ENCODE measurements at regions not wholly inside any gene's neighbourhood (a gene's known extent, or its start where the extent isn't known, plus 50 kb on each side); places are given as distances from the start of the nearest gene placed in this dataset.

DNA sequence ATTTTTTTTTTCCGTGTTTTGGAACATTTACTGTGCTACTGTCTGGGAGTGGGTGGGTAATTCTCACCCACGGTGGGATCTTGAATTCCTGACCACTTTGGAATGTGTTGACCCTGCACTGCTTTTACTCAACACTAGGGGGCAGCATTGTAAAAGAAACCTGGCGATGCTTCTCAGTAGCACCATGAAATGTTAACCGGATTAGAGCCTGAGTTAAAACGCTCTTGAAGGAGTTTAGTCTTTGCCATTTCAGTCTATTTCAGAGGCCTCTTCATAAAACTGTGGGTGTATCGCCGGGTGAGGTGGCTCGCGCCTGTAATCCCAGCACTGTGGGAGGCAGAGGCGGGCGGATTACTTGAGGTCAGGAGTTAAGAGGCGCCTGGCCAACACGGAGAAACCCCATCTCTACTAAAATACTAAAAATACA lies 79.0 kb upstream of the PRNP start:
- H3K27me3 Mint-ChIP-seq, result peaks cover 10% of the 10 kb centered on the region

DNA sequence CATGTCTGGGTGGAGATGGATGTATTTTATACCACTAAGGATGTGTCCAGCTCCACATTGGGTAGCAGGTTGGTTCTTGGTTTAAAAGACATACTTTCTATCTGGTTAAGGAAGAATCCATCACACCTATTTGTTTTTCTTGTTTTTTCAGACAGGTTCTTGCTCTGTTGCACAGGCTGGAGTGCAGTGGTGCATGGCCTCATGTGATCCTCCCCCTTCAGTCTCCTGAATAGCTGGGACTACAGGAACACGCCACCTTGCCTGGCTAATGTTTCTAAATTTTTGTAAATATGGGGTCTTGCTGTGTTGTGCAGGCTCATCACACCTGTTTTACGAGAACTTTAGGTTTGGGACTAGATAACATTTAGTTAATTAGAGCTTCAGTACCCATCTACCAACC lies 80.2 kb upstream of the PRNP start:
- Mint-ChIP-seq H3K4me1 (peaks cover 4% of the 10 kb centered on the region), H3K27ac (no peak overlapping the region), H3K27me3 (peaks cover 10% of the 10 kb centered on the region), H3K9me3 (no peaks in the 10 kb centered on the region), H3K36me3 (no peaks in the 10 kb centered on the region), H3K4me3 (no peak overlapping the region)

More for the DNA sequence above, 79.0 kb upstream of the PRNP start:
- Mint-ChIP-seq H3K4me3 (no peak overlapping the region), H3K27ac (peak overlapping the region; percentile 30), H3K36me3 (no peaks in the 10 kb centered on the region), H3K9me3 (no peaks in the 10 kb centered on the region), H3K4me1 (peaks cover 4% of the 10 kb centered on the region)

DNA sequence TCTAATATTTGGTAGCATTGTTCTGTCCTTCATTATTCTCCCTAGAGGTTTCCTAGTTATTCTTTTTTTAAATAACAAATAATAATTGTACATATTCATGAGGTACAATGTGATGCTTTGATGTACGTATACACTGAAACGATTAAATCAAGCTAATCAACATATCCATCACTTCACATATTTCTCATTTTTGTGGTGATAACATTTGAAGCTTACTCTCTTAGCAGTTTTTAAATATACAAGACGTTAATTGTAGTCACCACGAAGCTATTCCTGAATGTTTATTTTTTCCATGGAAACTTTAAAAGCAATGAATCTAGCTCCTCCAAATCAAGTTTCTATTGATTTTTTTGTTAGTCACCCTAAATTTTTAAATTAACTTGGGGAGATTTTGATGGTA lies 81.1 kb upstream of the PRNP start:
- Mint-ChIP-seq H3K4me3 (no peak overlapping the region), H3K4me1 (peaks cover 4% of the 10 kb centered on the region), H3K9me3 (no peaks in the 10 kb centered on the region), H3K27me3 (peaks cover 10% of the 10 kb centered on the region), H3K36me3 (no peaks in the 10 kb centered on the region), H3K27ac (no peak overlapping the region)

DNA sequence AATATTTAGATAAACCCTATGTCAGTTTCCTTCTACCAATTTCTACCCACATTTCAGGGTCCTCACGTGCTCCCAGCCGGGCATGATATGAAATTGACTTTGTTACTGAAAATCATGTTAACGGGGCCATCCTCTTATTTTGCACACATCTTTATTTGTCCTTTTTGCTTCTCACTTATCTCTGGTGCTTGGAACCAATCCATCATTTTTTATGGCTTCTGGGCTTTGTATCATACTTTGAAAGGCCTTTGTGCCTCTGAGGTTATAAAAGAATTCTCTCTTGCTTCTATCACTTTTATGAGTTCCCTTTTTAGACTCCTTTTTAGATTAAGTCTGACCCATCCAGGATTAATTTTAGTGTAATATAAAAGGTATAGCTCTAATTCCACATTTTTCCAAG lies 81.7 kb upstream of the PRNP start:
- H3K9me3 Mint-ChIP-seq, result no peaks in the 10 kb centered on the region
- no peaks in the 10 kb centered on the region for H3K36me3 Mint-ChIP-seq
- H3K27ac Mint-ChIP-seq, result no peak overlapping the region
- H3K4me1 Mint-ChIP-seq, result peaks cover 4% of the 10 kb centered on the region
- no peak overlapping the region for H3K4me3 Mint-ChIP-seq
- peaks cover 12% of the 10 kb centered on the region for H3K27me3 Mint-ChIP-seq

DNA sequence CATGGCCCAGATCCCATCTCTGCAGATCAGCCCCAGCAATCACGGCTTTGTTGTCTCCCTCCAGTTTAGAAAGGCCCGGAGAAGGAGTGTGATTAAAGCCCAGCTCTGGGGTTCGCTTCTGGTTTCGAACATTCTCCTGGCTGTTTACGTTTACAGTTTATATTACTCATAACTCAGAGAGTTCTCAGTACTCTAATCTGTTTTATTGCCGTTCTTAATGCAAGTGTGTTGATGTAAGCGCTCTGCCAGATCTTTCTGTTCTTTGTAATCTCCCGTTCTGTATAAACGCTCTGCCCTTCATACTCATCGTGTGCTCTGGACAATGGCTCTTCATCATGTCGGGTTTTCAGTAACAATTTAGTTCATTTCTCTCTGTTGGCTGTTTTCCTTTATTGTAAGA lies 82.5 kb upstream of the PRNP start:
- Mint-ChIP-seq H3K4me3 (no peak overlapping the region), H3K27me3 (peaks cover 13% of the 10 kb centered on the region), H3K9me3 (no peaks in the 10 kb centered on the region), H3K4me1 (peaks cover 4% of the 10 kb centered on the region), H3K36me3 (no peaks in the 10 kb centered on the region), H3K27ac (no peak overlapping the region)

DNA sequence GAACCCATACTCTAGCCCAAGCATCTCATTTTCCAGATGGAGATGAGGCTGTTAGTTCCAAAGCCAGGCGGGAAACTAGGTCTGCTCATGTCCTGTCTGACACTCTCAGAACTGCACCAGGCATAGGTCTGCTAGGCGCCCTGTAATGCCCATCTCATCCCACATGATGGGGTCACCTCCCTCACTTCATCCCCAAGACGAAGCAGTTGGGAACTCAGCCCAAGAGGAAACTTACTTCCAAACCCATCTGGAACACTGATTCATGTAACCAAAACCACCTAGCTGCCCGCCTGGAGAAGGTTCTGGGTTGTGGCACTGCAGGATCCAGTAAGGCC lies 84.0 kb upstream of the PRNP start:
- Mint-ChIP-seq H3K4me1 (peaks cover 3% of the 10 kb centered on the region), H3K27me3 (peaks cover 15% of the 10 kb centered on the region), H3K9me3 (no peaks in the 10 kb centered on the region), H3K4me3 (no peak overlapping the region), H3K27ac (no peak overlapping the region), H3K36me3 (no peaks in the 10 kb centered on the region)

DNA sequence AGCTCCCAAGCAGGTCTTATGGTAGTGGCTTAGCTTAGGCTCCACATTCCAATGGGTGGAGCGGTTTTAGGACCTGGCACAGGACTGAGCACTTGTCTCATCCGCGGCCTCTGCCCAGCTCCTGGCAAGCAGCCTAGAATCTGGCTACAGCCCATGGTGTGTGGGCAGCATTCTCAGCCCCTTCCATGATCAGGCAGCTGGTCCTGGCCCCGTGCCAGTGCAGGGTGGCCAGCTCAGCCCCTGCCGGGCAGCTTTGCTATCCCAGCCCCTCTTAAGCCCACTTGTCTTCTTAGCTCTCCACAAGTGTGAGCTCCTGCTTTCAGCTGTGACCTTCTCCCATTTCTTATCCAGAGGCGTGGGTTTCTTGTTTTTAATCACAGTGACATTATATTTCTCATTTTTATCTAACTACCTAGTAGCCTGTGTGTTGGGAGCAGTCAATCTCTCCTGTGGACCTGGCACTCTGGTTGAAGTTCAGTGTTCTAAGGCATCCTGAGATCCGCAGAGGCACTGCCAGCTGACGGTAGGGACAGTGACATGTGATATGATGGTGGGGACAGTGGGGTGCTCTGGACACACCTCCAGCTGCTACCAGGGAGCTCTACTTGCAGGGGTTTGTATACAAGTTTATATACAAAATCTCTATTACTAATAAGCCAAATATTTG lies 84.5 kb upstream of the PRNP start:
- Mint-ChIP-seq H3K36me3 (no peaks in the 10 kb centered on the region), H3K27ac (no peak overlapping the region), H3K4me3 (no peak overlapping the region), H3K4me1 (no peaks in the 10 kb centered on the region), H3K9me3 (no peaks in the 10 kb centered on the region), H3K27me3 (peaks cover 13% of the 10 kb centered on the region)

DNA sequence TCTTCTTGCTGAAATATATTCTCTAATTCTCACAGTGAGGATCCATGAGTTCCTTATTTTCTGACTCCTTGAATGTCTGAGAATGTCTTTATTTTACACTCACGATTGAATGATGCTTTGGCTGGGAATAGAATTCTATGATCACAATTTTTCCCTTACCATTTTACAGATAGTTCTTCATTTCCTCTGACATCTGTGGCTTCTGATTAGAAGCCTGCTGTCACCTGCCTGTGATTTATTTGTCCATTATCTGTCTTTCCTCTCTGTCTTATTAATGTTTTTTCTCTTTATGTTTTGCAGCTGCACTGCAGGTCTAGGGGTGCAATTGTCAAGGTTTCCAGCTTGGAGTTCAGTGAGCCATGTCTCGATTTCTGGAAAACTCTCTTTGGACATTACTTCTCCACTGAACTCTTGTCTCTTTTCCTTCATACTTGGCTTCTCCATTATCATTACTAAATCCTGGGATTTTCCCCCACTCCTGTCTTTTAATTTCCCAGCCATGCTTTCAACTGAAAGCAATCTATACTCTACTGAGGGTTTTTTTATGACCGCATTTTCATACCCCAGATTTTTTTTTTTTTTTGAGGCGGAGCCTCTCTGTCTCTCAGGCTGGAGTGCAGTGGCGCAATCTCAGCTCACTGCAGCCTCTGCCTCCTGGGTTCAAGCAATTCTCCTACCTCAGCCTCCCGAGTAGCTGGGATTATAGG lies 85.8 kb upstream of the PRNP start:
- peaks cover 13% of the 10 kb centered on the region for H3K27me3 Mint-ChIP-seq

DNA sequence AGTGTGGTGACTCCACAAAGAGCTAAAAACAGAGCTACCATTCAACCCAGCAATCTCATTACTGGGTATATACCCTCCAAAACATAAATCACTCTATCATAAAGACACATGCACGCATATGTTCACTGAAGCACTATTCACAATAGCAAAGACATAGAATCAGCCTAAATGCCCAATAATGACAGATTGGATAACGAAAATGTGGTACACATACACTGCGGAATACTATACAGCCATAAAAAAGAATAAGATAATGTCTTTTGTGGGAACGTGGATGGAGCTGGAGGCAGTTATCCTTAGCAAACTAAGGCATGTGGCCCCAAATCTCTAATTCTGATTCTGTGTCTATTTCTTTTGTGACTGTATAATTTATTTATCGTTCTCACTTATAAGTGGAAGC lies 89.0 kb upstream of the PRNP start:
- no peak overlapping the region for H3K27ac Mint-ChIP-seq
- peaks cover 6% of the 10 kb centered on the region for H3K4me1 Mint-ChIP-seq
- H3K27me3 Mint-ChIP-seq, result peaks cover 5% of the 10 kb centered on the region
- H3K4me3 Mint-ChIP-seq, result no peak overlapping the region
- no peaks in the 10 kb centered on the region for H3K36me3 Mint-ChIP-seq
- H3K9me3 Mint-ChIP-seq, result no peaks in the 10 kb centered on the region

More for the DNA sequence above, 85.8 kb upstream of the PRNP start:
- Mint-ChIP-seq H3K4me3 (no peak overlapping the region), H3K9me3 (no peaks in the 10 kb centered on the region), H3K27ac (no peak overlapping the region), H3K36me3 (no peaks in the 10 kb centered on the region), H3K4me1 (no peaks in the 10 kb centered on the region)

DNA sequence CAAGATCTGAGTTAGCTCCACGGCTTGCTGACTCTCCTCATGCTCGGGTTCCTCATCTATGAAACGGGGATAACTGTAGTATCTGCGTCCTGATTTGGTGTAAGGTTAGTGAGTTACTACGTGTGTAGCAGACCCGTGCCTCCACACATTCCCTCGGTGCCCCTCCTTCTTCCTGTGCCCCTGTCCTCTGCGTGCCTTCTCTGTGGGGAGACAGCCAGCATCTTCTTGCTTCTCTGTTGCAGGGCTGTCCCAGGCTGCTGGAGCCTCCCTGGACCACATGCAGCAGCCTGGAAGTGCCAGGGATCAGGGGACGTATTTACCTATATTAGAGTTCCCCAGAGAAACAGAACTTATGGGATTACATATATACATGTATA lies 93.1 kb upstream of the PRNP start:
- Mint-ChIP-seq H3K36me3 (no peaks in the 10 kb centered on the region), H3K4me3 (peak overlapping the region; percentile 77), H3K27ac (no peak overlapping the region), H3K4me1 (peaks cover 6% of the 10 kb centered on the region), H3K27me3 (no peaks in the 10 kb centered on the region), H3K9me3 (no peaks in the 10 kb centered on the region)

DNA sequence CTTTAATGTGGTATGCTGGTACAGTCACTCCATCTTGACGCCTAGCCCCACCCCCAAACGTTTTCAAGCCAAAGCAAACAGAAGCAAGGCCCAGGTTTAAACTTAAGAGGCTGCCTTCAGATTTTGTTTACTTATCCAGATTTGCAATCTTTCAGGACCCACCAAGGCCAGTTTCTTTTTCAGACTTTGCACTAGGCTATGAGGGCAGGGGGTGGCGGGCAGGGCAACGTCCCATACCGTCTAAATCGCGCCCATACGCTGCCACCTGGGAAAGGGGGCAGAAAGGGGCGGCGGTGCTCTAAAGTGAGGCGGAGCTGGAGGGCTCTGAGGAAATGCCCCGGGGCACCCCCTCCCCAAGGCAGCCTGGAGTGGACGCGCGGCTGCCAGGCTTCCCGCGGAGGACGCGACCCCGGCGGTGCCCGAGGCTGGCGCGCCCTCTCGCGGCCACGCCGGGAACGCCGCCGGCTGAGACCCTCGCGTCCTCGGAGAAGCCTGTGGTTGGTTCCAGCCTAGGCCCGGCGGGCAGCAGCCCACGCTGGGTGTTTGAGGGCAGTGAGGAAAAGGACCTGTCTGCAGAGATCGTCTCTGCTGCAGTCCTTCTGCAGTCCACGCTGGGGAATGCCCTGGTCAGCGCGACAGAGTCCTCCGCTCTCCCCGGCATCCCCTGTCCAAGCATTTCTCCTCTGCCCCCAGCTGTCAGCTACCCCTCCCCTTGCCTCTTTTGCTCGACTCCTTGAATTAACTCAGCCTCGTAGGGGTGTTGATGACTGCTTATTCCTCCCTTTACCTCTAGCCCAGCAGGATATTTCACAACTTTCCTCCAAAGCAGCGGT lies 93.7 kb upstream of the PRNP start:
- Mint-ChIP-seq H3K27me3 (no peaks in the 10 kb centered on the region), H3K4me1 (peaks cover 6% of the 10 kb centered on the region), H3K4me3 (peak overlapping the region; percentile 77), H3K27ac (no peak overlapping the region), H3K9me3 (no peaks in the 10 kb centered on the region), H3K36me3 (no peaks in the 10 kb centered on the region)

DNA sequence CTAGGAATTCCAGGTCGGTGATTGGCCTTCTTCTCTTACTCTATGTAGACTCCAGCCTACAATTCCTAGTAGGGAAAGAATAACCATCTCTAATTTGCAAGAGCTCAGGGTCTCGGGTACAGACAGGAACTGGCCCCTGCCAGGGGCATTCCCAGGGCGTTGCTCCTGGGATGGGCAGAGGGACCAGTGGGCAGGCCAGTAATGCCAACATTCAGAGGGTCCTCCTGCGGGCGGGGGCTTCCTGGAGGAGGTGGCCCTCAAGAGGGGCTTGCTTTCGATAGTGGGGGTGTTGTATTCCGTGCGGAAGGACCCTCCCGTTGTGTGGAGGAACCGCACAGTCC lies 94.3 kb upstream of the PRNP start:
- peaks cover 6% of the 10 kb centered on the region for H3K4me1 Mint-ChIP-seq
- no peaks in the 10 kb centered on the region for H3K27me3 Mint-ChIP-seq
- no peaks in the 10 kb centered on the region for H3K36me3 Mint-ChIP-seq
- peak overlapping the region; percentile 57 for H3K4me3 Mint-ChIP-seq
- no peak overlapping the region for H3K27ac Mint-ChIP-seq
- no peaks in the 10 kb centered on the region for H3K9me3 Mint-ChIP-seq

DNA sequence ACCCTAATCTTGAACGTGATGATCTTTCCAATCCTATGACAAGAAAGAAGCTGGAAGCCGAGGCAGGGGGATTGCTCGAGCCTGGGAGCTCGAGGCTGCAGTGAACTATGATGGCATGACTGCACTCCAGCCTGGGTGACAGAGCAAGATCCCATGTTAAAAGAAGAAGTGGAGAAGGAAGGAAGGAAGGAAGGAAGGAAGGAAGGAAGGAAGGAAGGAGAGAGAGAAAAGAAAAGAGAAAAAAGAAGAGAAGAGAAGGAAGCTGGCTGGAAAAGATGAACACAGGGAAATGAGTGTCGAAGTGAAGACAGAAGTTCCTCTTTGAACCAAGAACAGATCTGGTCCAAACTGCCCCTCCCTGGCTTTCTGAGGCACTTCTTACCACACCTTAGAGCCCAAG lies 100.5 kb upstream of the PRNP start:
- Mint-ChIP-seq H3K27ac (no peak overlapping the region), H3K4me1 (no peaks in the 10 kb centered on the region), H3K9me3 (no peaks in the 10 kb centered on the region), H3K4me3 (no peak overlapping the region), H3K27me3 (peaks cover 18% of the 10 kb centered on the region), H3K36me3 (no peaks in the 10 kb centered on the region)

DNA sequence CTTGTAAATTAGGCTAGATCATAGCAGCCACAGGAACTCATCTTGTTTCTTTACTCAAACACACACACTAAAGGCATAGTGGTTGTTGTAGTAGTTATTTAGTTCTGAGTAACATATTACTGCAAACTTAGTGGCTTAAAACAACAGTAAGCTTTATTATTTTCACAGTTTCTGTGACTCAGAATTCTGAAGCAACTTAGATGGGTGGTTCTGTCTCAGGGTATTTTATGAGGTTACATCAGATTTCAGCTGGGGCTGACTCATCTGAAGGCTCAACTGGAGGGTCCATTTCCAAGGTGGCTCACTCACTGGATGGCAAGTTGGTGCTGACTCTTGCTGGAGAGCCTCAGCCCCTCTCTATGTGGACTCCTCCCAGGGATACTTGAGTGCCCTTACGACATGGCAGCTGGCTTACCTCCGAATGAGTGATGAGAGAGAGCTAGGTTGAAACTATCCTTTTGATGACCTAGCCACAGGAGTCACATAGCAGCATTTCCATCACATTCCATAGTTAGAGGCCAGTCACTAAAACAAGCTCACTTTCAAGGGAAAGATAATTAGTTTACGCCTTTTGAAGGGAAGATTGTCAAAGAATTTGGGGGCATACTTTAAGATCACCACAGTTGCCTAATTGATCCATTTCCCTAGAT lies 101.0 kb upstream of the PRNP start:
- H3K27ac Mint-ChIP-seq, result no peak overlapping the region

DNA sequence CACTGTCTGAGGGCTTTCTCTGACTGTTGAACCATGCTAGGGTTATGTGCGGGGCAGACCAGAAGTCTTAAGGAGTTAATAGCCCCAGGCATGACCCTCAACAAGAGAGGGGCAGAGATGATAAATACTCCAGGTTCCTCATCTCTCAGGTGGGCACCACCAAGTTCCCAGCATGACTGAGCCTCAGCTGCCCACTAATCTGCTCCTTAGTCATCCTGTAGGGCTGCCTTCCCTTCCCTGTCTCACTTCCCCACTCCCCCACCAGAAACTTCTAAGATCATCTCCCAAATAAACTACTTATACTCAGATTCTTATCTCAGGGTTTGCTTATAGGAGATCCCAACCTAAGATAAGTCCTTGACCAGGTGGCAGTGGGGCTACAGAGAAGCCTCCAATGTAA lies 101.7 kb upstream of the PRNP start:
- no peaks in the 10 kb centered on the region for H3K4me1 Mint-ChIP-seq
- H3K27ac Mint-ChIP-seq, result no peak overlapping the region
- no peaks in the 10 kb centered on the region for H3K9me3 Mint-ChIP-seq
- no peaks in the 10 kb centered on the region for H3K36me3 Mint-ChIP-seq
- H3K27me3 Mint-ChIP-seq, result peaks cover 18% of the 10 kb centered on the region
- no peak overlapping the region for H3K4me3 Mint-ChIP-seq

More for the DNA sequence above, 101.0 kb upstream of the PRNP start:
- no peaks in the 10 kb centered on the region for H3K36me3 Mint-ChIP-seq
- peaks cover 18% of the 10 kb centered on the region for H3K27me3 Mint-ChIP-seq
- H3K4me3 Mint-ChIP-seq, result no peak overlapping the region
- no peaks in the 10 kb centered on the region for H3K4me1 Mint-ChIP-seq
- H3K9me3 Mint-ChIP-seq, result no peaks in the 10 kb centered on the region

DNA sequence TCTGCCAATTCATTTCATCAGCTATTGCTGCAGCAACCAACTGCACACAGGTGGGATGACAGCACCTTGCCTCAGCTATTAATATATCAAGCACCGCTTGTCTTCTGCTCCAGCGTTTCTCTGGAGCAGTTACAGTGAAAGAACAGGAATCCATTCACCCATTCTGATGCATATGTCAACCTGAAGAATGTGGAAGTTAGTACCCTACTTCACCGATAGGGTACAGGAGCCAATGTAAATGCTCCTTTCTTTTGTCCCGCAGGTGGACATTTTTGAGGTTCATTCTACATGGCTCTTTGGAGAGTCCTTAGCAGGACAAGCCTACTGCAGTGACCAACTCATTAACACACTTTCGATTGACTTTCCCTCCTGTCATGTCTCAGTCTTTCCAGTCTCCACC lies 104.4 kb upstream of the PRNP start:
- H3K27me3 Mint-ChIP-seq, result peaks cover 26% of the 10 kb centered on the region

More for the DNA sequence above, 104.4 kb upstream of the PRNP start:
- Mint-ChIP-seq H3K27ac (no peak overlapping the region), H3K9me3 (no peaks in the 10 kb centered on the region), H3K36me3 (no peaks in the 10 kb centered on the region), H3K4me1 (no peaks in the 10 kb centered on the region), H3K4me3 (no peak overlapping the region)
